ENCODE measurements at regions not wholly inside any gene's neighbourhood (a gene's known extent, or its start where the extent isn't known, plus 50 kb on each side); places are given as distances from the start of the nearest gene placed in this dataset.
"Not testable (repeated sequence)": the region's sequence is repeated elsewhere in the genome, so short reads cannot be mapped to it uniquely, and the experiment has no call there.

DNA sequence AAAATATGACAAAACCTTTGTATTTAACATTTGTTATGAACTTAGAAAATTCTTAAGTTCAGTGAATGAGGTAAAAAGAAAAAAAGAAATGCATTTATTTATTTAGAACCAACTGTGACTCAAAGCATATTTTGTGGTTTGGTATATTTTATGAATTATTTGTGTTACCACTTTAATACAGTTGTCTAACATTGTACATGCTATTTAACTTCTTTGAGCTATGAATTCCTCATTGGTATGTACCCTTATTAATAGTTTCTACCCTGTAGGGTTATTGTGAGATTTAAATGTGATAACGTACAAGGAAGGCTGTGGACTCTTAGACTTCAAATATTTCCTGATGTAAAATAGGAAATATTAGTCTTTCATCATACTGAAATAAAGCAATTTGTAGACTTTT is 162.6 kb downstream of the MMUT start:
- no peak for DNase-seq (ENCODE audit: low read depth in 4 of 6, low spot score in 6 of 6)
- Histone ChIP-seq H3K36me3 (ENCODE audit: control insufficient read depth, insufficient read depth, low read length) (no peaks in the 10 kb centered on the region), H3K4me1 (ENCODE audit: control insufficient read depth, insufficient read depth, low read length) (no peaks in the 10 kb centered on the region), H3K27ac (ENCODE audit: low read depth, low read length) (no peak overlapping the region), H3K4me3 (ENCODE audit: low read depth, low read length) (no peak overlapping the region), H3K27me3 (ENCODE audit: control insufficient read depth, insufficient read depth, low read length) (no peaks in the 10 kb centered on the region), H3K9me3 (ENCODE audit: control insufficient read depth, insufficient read depth, low read length) (no peaks in the 10 kb centered on the region)
- no CpG with 5 or more reads among the region's 1 CpG for WGBS (ENCODE audit: insufficient coverage)

DNA sequence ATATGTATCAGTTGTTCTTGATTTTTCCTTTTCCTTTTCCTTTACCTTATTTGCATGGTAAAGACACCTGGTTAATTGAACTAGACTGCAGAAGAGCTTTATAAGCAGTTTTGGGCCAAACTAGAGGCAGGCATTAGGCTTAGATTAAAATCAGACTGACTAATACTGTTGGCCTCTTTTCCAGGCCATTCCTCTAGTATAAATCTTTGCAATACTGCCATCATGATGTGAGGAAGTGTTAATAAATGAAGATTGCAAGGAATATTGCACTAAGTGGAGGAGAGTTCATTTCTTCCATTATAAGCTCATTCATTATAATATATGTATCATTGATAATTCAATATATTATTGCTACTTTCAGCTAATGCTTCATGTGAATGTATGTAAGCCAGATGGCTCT is 163.8 kb downstream of the MMUT start:
- no peak for DNase-seq (ENCODE audit: low read depth in 4 of 6, low spot score in 6 of 6)
- H3K9me3 ChIP-seq (ENCODE audit: control insufficient read depth, insufficient read depth, low read length), result no peaks in the 10 kb centered on the region
- no peaks in the 10 kb centered on the region for H3K36me3 ChIP-seq (ENCODE audit: control insufficient read depth, insufficient read depth, low read length)
- no peak overlapping the region for H3K27ac ChIP-seq (ENCODE audit: low read depth, low read length)
- no peak overlapping the region for H3K4me3 ChIP-seq (ENCODE audit: low read depth, low read length)
- no peaks in the 10 kb centered on the region for H3K4me1 ChIP-seq (ENCODE audit: control insufficient read depth, insufficient read depth, low read length)
- H3K27me3 ChIP-seq (ENCODE audit: control insufficient read depth, insufficient read depth, low read length), result no peaks in the 10 kb centered on the region

- Histone ChIP-seq H3K4me3 (ENCODE audit: low read depth, low read length) (no peak overlapping the region), H3K36me3 (ENCODE audit: control insufficient read depth, insufficient read depth, low read length) (no peaks in the 10 kb centered on the region), H3K27ac (ENCODE audit: low read depth, low read length) (no peak overlapping the region), H3K9me3 (ENCODE audit: control insufficient read depth, insufficient read depth, low read length) (peaks cover 1% of the 10 kb centered on the region), H3K4me1 (ENCODE audit: control insufficient read depth, insufficient read depth, low read length) (no peaks in the 10 kb centered on the region), H3K27me3 (ENCODE audit: control insufficient read depth, insufficient read depth, low read length) (no peaks in the 10 kb centered on the region)
- peak in 1 of 6 donors; percentile 80 for DNase-seq (ENCODE audit: low read depth in 4 of 6, low spot score in 6 of 6)
- WGBS (ENCODE audit: insufficient coverage), result no CpG with 5 or more reads among the region's 1 CpG
Observed at GRCh38 chr6:49284180-49284579, 178.9 kb downstream of the MMUT start.

DNA sequence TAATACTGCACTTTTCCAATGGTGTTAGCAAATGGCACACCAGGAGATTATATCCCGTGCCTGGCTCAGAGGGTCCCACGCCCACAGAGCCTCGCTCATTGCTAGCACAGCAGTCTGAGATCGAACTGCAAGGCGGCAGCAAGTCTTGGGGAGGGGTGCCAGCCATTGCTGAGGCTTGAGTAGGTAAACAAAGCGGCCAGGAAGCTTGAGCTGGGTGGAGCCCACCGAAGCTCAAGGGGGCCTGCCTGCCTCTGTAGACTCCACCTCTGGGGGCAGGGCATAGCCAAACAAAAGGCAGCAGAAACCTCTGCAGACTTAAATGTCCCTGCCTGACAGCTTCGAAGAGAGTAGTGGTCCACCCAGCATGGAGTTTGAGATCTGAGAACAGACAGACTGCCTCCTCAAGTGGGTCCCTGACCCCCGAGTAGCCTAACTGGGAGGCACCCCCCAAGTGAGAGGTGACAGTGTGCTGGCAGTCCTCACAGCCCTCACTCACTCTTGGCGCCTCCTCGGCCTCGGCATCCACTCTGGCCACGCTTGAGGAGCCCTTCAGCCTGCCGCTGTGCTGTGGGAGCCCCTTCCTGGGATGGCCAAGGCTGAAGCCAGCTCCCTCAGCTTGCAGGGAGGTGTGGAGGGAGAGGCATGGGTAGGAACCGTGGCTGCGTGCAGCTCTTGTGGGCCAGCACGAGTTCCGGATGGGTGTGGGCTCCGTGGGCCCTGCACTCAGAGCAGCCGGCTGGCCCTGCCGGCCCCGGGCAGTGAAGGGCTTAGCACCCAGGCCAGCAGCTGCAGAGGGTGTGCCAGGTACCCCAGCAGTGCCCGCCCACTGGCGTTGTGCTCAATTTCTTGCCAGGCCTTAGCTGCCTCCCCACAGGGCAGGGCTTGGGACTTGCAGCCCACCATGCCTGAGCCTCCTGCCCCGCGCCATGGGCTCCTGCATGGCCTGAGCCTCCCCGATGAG is 188.0 kb downstream of the MMUT start:
- not testable (repeated sequence) for H3K27ac ChIP-seq (ENCODE audit: low read depth, low read length); H3K9me3 ChIP-seq (ENCODE audit: control insufficient read depth, insufficient read depth, low read length); H3K4me1 ChIP-seq (ENCODE audit: control insufficient read depth, insufficient read depth, low read length); H3K27me3 ChIP-seq (ENCODE audit: control insufficient read depth, insufficient read depth, low read length); H3K36me3 ChIP-seq (ENCODE audit: control insufficient read depth, insufficient read depth, low read length); H3K4me3 ChIP-seq (ENCODE audit: low read depth, low read length); DNase-seq (ENCODE audit: low read depth in 4 of 6, low spot score in 6 of 6)
- 91% methylated on average over 23 of the region's 27 CpGs for WGBS (ENCODE audit: insufficient coverage)

- WGBS (ENCODE audit: insufficient coverage), result no CpG with 5 or more reads among the region's 2 CpGs
- DNase-seq (ENCODE audit: low read depth in 4 of 6, low spot score in 6 of 6), result no peak
- H3K4me1 ChIP-seq (ENCODE audit: control insufficient read depth, insufficient read depth, low read length), result no peaks in the 10 kb centered on the region
Observed at GRCh38 chr6:49269190-49269589, 193.9 kb downstream of the MMUT start.

DNA sequence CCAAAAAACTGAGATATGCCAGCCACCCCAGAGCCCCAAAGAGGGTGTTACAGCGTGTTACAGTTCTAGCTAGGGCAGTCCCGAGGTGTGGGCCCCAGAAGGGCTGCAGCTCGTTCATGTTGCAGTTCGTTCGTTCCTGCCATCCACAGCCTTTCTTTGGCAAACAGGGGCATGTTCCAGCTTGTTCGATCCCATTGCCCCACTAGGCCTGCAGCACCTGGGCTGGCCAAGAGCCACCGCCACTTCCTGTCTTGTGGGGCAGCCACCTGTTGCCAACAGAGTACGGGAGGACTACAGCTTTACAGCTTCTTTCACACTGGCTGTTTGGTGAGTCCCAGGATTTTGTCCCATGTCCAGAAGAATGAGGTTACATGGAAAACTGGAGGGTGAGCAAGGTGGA is 198.1 kb downstream of the MMUT start:
- 88% methylated on average over 8 of the region's 8 CpGs for WGBS (ENCODE audit: insufficient coverage)
- H3K4me1 ChIP-seq (ENCODE audit: control insufficient read depth, insufficient read depth, low read length), result no peaks in the 10 kb centered on the region

More at GRCh38 chr6:49269190-49269589, 193.9 kb downstream of the MMUT start:
- Histone ChIP-seq H3K36me3 (ENCODE audit: control insufficient read depth, insufficient read depth, low read length) (no peaks in the 10 kb centered on the region), H3K27ac (ENCODE audit: low read depth, low read length) (no peak overlapping the region), H3K9me3 (ENCODE audit: control insufficient read depth, insufficient read depth, low read length) (peaks cover 1% of the 10 kb centered on the region), H3K4me3 (ENCODE audit: low read depth, low read length) (no peak overlapping the region), H3K27me3 (ENCODE audit: control insufficient read depth, insufficient read depth, low read length) (no peaks in the 10 kb centered on the region)

GRCh38 chr6:49264496-49264895 is 198.6 kb downstream of the MMUT start:
- Histone ChIP-seq H3K4me1 (ENCODE audit: control insufficient read depth, insufficient read depth, low read length) (no peaks in the 10 kb centered on the region), H3K36me3 (ENCODE audit: control insufficient read depth, insufficient read depth, low read length) (no peaks in the 10 kb centered on the region), H3K27me3 (ENCODE audit: control insufficient read depth, insufficient read depth, low read length) (no peaks in the 10 kb centered on the region), H3K27ac (ENCODE audit: low read depth, low read length) (no peak overlapping the region), H3K4me3 (ENCODE audit: low read depth, low read length) (no peak overlapping the region), H3K9me3 (ENCODE audit: control insufficient read depth, insufficient read depth, low read length) (peaks cover 1% of the 10 kb centered on the region)
- no peak for DNase-seq (ENCODE audit: low read depth in 4 of 6, low spot score in 6 of 6)
- 77% methylated on average over 6 of the region's 7 CpGs for WGBS (ENCODE audit: insufficient coverage)

More for the DNA sequence above, 198.1 kb downstream of the MMUT start:
- H3K27ac ChIP-seq (ENCODE audit: low read depth, low read length), result no peak overlapping the region
- no peaks in the 10 kb centered on the region for H3K27me3 ChIP-seq (ENCODE audit: control insufficient read depth, insufficient read depth, low read length)
- H3K9me3 ChIP-seq (ENCODE audit: control insufficient read depth, insufficient read depth, low read length), result peaks cover 1% of the 10 kb centered on the region
- H3K4me3 ChIP-seq (ENCODE audit: low read depth, low read length), result no peak overlapping the region
- no peaks in the 10 kb centered on the region for H3K36me3 ChIP-seq (ENCODE audit: control insufficient read depth, insufficient read depth, low read length)
- no peak for DNase-seq (ENCODE audit: low read depth in 4 of 6, low spot score in 6 of 6)

GRCh38 chr6:49257549-49257948 is 205.5 kb downstream of the MMUT start:
- DNase-seq (ENCODE audit: low read depth in 4 of 6, low spot score in 6 of 6), result peak in 3 of 6 donors; percentile 2 to 69 (median 4)
- no peaks in the 10 kb centered on the region for H3K9me3 ChIP-seq (ENCODE audit: control insufficient read depth, insufficient read depth, low read length)
- H3K27me3 ChIP-seq (ENCODE audit: control insufficient read depth, insufficient read depth, low read length), result no peaks in the 10 kb centered on the region
- WGBS (ENCODE audit: insufficient coverage), result no CpG with 5 or more reads among the region's 3 CpGs
- no peaks in the 10 kb centered on the region for H3K4me1 ChIP-seq (ENCODE audit: control insufficient read depth, insufficient read depth, low read length)
- H3K4me3 ChIP-seq (ENCODE audit: low read depth, low read length), result no peak overlapping the region
- H3K36me3 ChIP-seq (ENCODE audit: control insufficient read depth, insufficient read depth, low read length), result no peaks in the 10 kb centered on the region
- no peak overlapping the region for H3K27ac ChIP-seq (ENCODE audit: low read depth, low read length)

DNA sequence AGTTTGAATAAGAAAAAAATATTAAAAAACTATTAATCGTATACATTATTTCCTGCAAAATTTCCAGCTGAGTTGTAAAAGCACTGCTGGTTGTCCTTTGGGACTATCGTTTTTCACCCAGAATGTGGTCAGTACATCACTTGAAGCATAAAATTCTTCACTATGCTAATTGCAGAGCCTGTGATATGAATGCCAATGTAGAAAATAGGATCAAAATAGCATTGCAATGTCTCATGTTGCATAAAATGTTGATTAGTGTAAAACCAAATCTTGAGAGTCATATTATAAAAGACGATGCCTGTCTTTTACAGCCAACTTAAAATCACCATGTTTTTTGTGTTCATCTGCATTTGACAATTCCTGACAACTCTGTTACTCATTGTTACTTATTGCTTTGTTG is 207.7 kb downstream of the MMUT start:
- Histone ChIP-seq H3K27ac (ENCODE audit: low read depth, low read length) (no peak overlapping the region), H3K4me3 (ENCODE audit: low read depth, low read length) (no peak overlapping the region), H3K4me1 (ENCODE audit: control insufficient read depth, insufficient read depth, low read length) (no peaks in the 10 kb centered on the region), H3K27me3 (ENCODE audit: control insufficient read depth, insufficient read depth, low read length) (no peaks in the 10 kb centered on the region), H3K9me3 (ENCODE audit: control insufficient read depth, insufficient read depth, low read length) (no peaks in the 10 kb centered on the region), H3K36me3 (ENCODE audit: control insufficient read depth, insufficient read depth, low read length) (no peaks in the 10 kb centered on the region)
- no CpG with 5 or more reads among the region's 3 CpGs for WGBS (ENCODE audit: insufficient coverage)
- DNase-seq (ENCODE audit: low read depth in 4 of 6, low spot score in 6 of 6), result peak in 1 of 6 donors; percentile 9

GRCh38 chr6:49252901-49253300 is 210.2 kb downstream of the MMUT start:
- no peaks in the 10 kb centered on the region for H3K36me3 ChIP-seq (ENCODE audit: control insufficient read depth, insufficient read depth, low read length)
- WGBS (ENCODE audit: insufficient coverage), result 80% methylated on average over 1 of the region's 1 CpG
- no peaks in the 10 kb centered on the region for H3K27me3 ChIP-seq (ENCODE audit: control insufficient read depth, insufficient read depth, low read length)
- DNase-seq (ENCODE audit: low read depth in 4 of 6, low spot score in 6 of 6), result peak in 1 of 6 donors; percentile 3
- H3K9me3 ChIP-seq (ENCODE audit: control insufficient read depth, insufficient read depth, low read length), result no peaks in the 10 kb centered on the region
- H3K4me3 ChIP-seq (ENCODE audit: low read depth, low read length), result no peak overlapping the region
- H3K27ac ChIP-seq (ENCODE audit: low read depth, low read length), result no peak overlapping the region
- H3K4me1 ChIP-seq (ENCODE audit: control insufficient read depth, insufficient read depth, low read length), result no peaks in the 10 kb centered on the region
